Stimulated activated naive CD4-positive, alpha-beta T cell treated with Interleukin-2 at 50 U/mL for 16 hours (primary cell): ENCODE measurements at regions not wholly inside any gene's neighbourhood (a gene's known extent, or its start where the extent isn't known, plus 50 kb on each side); places are given as distances from the start of the nearest gene placed in this dataset.
"Not testable (repeated sequence)": the region's sequence is repeated elsewhere in the genome, so short reads cannot be mapped to it uniquely, and the experiment has no call there.

Experiments used
- DNase-seq: peaks from one replicate; lab custom pipeline; 2025; lab: John Stamatoyannopoulos, UW

GRCh38 chr17:72556944-72557826 lies 436.4 kb downstream of the SOX9 start:
- DNase-seq = peak; percentile 47

- no peak for DNase-seq
Measured at GRCh38 chr17:72558971-72559476, 438.2 kb downstream of the SOX9 start.

- peak; percentile 13 for DNase-seq
Measured at GRCh38 chr17:72560303-72561247, 439.8 kb downstream of the SOX9 start.

- no peak for DNase-seq
Measured at GRCh38 chr17:72561266-72561665, 440.4 kb downstream of the SOX9 start.

GRCh38 chr17:72561680-72562079 lies 440.9 kb downstream of the SOX9 start:
- DNase-seq = no peak

GRCh38 chr17:72562615-72563188 lies 441.9 kb downstream of the SOX9 start:
- no peak for DNase-seq

- DNase-seq = no peak
Measured at GRCh38 chr17:72563952-72564351, 443.1 kb downstream of the SOX9 start.

GRCh38 chr17:72565006-72565405 lies 444.2 kb downstream of the SOX9 start:
- no peak for DNase-seq

- DNase-seq = no peak
Measured at GRCh38 chr17:72565758-72566157, 444.9 kb downstream of the SOX9 start.

GRCh38 chr17:72566671-72567484 lies 446.1 kb downstream of the SOX9 start:
- no peak for DNase-seq

- no peak for DNase-seq
Measured at GRCh38 chr17:72567774-72568173, 447.0 kb downstream of the SOX9 start.

- DNase-seq = no peak
Measured at GRCh38 chr17:72569148-72569946, 448.5 kb downstream of the SOX9 start.

GRCh38 chr17:72571813-72572396 lies 451.1 kb downstream of the SOX9 start:
- no peak for DNase-seq

- no peak for DNase-seq
Measured at GRCh38 chr17:72572604-72573491, 452.0 kb downstream of the SOX9 start.

- not testable (repeated sequence) for DNase-seq
Measured at GRCh38 chr17:72573492-72573801, 452.6 kb downstream of the SOX9 start.

- no peak for DNase-seq
Measured at GRCh38 chr17:72574675-72575510, 454.1 kb downstream of the SOX9 start.

GRCh38 chr17:72575542-72576233 lies 454.9 kb downstream of the SOX9 start:
- DNase-seq = no peak

GRCh38 chr17:72576289-72576759 lies 455.5 kb downstream of the SOX9 start:
- DNase-seq = no peak
